Stimulated activated CD4-positive, alpha-beta T cell treated with anti-CD3 and anti-CD28 coated beads, Interleukin-1b, Interleukin-23, amount 100 ng/mL, for 24 hours (primary cell): ENCODE measurements at regions not wholly inside any gene's neighbourhood (a gene's known extent, or its start where the extent isn't known, plus 50 kb on each side); places are given as distances from the start of the nearest gene placed in this dataset.

Experiments used
- DNase-seq, 4 experiments: peaks; one replicate each; pipeline ENCODE4 v3.0.0-alpha.2; 2020; ENCODE audit warnings: low read depth in 4 of 4, low spot score in 1 of 4

GRCh38 chr20:24111858-24112257 lies 123.3 kb upstream of the GGTLC1 start:
- DNase-seq, result no peak

- no peak for DNase-seq
These were observed 121.0 kb upstream of the GGTLC1 start for GRCh38 chr20:24109537-24109936.

- DNase-seq, result no peak
These were observed 120.4 kb upstream of the GGTLC1 start for GRCh38 chr20:24109008-24109407.

GRCh38 chr20:24108581-24108980 lies 120.0 kb upstream of the GGTLC1 start:
- no peak for DNase-seq

- DNase-seq, result no peak
These were observed 118.3 kb upstream of the GGTLC1 start for GRCh38 chr20:24106801-24107445.

- DNase-seq, result no peak
These were observed 117.7 kb upstream of the GGTLC1 start for GRCh38 chr20:24106150-24106800.

GRCh38 chr20:24102749-24103333 lies 114.3 kb upstream of the GGTLC1 start:
- DNase-seq, result no peak

- DNase-seq, result no peak
These were observed 113.7 kb upstream of the GGTLC1 start for GRCh38 chr20:24102290-24102689.

- peak; percentile 15 to 28 (median 20) for DNase-seq
These were observed 111.9 kb upstream of the GGTLC1 start for GRCh38 chr20:24100370-24101011.

- DNase-seq, result no peak
These were observed 110.3 kb upstream of the GGTLC1 start for GRCh38 chr20:24098886-24099285.

GRCh38 chr20:24097506-24098245 lies 109.1 kb upstream of the GGTLC1 start:
- no peak for DNase-seq

GRCh38 chr20:24096864-24097450 lies 108.4 kb upstream of the GGTLC1 start:
- no peak for DNase-seq

- no peak for DNase-seq
These were observed 107.7 kb upstream of the GGTLC1 start for GRCh38 chr20:24096264-24096663.

- DNase-seq, result no peak
These were observed 107.2 kb upstream of the GGTLC1 start for GRCh38 chr20:24095756-24096155.

GRCh38 chr20:24095303-24095702 lies 106.7 kb upstream of the GGTLC1 start:
- no peak for DNase-seq

- DNase-seq, result no peak
These were observed 101.0 kb upstream of the GGTLC1 start for GRCh38 chr20:24089576-24089975.

GRCh38 chr20:24086121-24086520 lies 97.5 kb upstream of the GGTLC1 start:
- no peak for DNase-seq

GRCh38 chr20:24084281-24084680 lies 95.7 kb upstream of the GGTLC1 start:
- DNase-seq, result no peak

GRCh38 chr20:24081077-24081476 lies 92.5 kb upstream of the GGTLC1 start:
- DNase-seq, result no peak

GRCh38 chr20:24079661-24080412 lies 91.3 kb upstream of the GGTLC1 start:
- DNase-seq, result no peak
